ENCODE measurements at regions not wholly inside any gene's neighbourhood (a gene's known extent, or its start where the extent isn't known, plus 50 kb on each side); places are given as distances from the start of the nearest gene placed in this dataset.
A peak's percentile ranks its signal among the peaks of the same experiment; 100 is the strongest.
"Not testable (repeated sequence)": the region's sequence is repeated elsewhere in the genome, so short reads cannot be mapped to it uniquely, and the experiment has no call there.

- no peak for DNase-seq (ENCODE audit: low read depth)
Observed at GRCh38 chr15:62857411-62857853, 185.1 kb upstream of the TPM1 start.

GRCh38 chr15:62858343-62858742 is 184.2 kb upstream of the TPM1 start:
- no peak for DNase-seq (ENCODE audit: low read depth)

DNA sequence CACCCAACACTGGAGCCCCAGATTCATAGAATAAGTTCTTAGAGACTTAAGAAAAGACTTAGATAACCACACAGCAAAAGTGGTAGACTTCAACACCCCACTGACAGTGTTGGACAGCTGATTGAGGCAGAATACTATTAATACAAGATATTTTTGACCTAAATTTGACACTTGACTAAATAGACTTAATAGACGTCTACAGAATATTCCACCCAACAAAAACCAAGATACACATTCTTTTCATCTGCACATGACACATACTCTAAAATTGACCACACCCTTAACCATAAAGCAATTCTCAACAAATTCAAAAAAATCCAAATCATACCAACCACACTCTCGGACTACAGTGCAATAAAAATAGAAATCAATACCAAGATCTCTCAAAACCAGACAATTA is 179.8 kb upstream of the TPM1 start:
- no peak for DNase-seq (ENCODE audit: low read depth)

- no peak for DNase-seq (ENCODE audit: low read depth)
Observed at GRCh38 chr15:62866366-62866765, 176.2 kb upstream of the TPM1 start.

DNA sequence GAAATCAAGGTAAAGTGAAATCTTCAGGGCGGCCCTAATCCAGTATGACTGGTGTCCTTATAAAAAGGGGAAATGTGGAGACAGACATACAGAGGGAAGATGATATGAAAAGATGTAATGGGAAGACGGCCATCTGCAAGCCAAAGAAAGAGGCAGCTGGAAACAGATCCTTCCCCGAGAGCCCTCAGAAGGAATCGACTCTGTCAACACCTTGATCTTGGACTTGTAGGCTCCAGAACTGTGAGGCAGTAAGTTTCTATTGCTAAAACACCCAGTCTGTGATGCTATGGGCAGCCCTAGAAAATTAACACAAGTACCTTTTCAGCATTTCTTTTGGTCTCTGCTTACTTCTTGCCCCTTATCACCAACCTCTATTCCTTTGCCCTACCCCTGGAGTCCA is 174.7 kb upstream of the TPM1 start:
- no peak for DNase-seq (ENCODE audit: low read depth)

DNA sequence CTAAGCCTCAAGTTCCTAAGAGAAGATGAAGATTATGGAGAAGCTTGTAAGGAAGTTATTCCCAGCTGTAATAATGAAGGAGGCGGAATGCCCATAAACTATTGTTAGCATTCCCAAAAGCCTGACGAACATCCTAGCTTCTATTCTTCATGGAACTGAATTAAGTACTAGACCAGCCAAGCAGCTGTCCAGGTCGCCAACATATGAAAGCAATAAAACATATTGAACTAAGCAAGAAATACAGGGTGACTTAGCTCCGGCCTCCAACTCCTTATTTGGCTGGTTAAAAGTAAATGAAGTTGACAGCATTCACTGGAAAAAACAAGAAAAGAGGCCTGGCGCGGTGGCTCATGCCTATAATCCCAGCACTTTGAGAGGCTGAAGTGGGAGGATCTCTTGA is 174.0 kb upstream of the TPM1 start:
- no peak for DNase-seq (ENCODE audit: low read depth)

- no peak for DNase-seq (ENCODE audit: low read depth)
Observed at GRCh38 chr15:62869116-62869515, 173.4 kb upstream of the TPM1 start.

GRCh38 chr15:62870216-62870615 is 172.3 kb upstream of the TPM1 start:
- no peak for DNase-seq (ENCODE audit: low read depth)

GRCh38 chr15:62870701-62871100 is 171.8 kb upstream of the TPM1 start:
- not testable (repeated sequence) for DNase-seq (ENCODE audit: low read depth)

DNA sequence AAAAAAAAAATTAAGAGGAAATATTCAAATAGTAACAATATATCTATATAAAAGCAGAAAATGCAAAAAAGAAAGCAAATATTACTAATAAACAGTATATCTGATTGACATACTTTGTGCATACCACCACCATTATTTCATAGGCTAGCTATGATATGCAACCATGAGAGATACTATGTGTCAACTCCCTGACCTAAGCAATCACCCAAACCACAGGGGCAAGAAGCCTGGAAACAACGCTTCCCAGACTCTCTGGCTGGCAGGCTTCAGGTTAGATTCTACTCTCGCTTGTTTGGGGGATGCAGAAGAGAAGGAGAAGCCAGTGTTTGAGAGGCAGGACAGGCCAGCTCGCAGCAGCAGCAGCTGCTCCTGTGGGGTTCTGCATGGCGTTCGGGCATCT is 169.3 kb upstream of the TPM1 start:
- DNase-seq (ENCODE audit: low read depth) = no peak

GRCh38 chr15:62874064-62874463 is 168.5 kb upstream of the TPM1 start:
- DNase-seq (ENCODE audit: low read depth) = no peak

DNA sequence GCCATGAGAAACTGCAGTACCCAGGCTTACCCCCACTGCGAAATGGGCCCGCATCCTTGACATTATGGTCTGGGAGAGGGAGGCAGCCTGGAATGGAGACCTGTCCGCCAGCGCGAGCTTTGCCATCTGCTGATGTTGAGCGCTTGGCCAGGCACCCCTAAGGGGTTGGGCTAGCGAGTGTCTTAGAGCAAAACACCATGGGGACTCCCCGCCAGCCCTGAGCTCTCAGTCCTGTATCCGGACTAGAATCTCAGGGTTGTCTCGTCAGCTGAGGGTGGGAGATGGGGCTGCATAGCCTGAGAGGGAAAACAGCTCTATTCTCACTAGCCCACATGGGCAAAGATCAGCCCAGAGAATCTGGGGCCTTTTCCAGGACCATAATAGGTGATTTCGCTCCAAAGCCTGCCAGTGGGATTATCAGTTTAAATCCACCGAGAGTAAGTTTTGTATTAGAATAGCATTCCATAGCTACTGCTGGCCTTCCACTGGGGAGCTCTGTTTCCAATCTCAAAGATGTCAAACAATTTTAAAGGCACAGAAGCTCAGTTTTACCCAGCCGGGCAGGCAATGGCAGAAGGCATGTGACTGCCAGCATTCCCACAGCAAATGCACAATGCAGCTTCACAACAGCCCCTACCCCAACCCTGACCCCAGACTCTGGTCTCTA is 167.5 kb upstream of the TPM1 start:
- no peak for DNase-seq (ENCODE audit: low read depth)

GRCh38 chr15:62875626-62876021 is 166.9 kb upstream of the TPM1 start:
- no peak for DNase-seq (ENCODE audit: low read depth)

DNA sequence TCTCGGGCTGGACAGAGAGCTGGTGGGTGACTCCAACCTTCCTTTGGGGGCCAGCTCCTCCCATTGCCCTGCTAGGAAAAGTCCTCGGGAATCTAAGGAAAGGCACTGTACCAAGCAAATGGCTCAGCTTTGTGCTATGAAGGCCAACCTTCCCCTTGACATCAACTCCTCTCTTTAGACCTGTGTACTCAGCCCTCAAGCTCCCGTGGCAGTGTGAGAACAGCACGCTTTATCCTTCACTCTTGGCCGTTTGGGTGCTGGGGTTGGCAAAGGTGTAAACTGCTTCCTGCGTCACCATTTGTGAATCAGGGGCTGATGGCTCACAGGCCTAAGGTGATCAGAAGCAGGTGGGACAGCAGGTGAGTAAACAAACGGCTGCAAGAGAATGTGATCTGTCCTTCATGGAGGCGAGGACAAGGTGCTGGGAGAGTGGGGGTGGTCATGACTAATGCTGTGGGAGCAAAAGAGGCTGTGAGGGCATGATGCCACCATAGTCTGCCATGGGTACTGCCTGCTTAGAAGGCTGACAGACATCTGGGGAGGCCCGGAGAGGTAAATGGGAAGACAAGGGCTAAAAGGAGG is 165.2 kb upstream of the TPM1 start:
- no peak for DNase-seq (ENCODE audit: low read depth)

GRCh38 chr15:62878070-62878469 is 164.5 kb upstream of the TPM1 start:
- no peak for DNase-seq (ENCODE audit: low read depth)

- DNase-seq (ENCODE audit: low read depth) = no peak
Observed at GRCh38 chr15:62879770-62880169, 162.8 kb upstream of the TPM1 start.

DNA sequence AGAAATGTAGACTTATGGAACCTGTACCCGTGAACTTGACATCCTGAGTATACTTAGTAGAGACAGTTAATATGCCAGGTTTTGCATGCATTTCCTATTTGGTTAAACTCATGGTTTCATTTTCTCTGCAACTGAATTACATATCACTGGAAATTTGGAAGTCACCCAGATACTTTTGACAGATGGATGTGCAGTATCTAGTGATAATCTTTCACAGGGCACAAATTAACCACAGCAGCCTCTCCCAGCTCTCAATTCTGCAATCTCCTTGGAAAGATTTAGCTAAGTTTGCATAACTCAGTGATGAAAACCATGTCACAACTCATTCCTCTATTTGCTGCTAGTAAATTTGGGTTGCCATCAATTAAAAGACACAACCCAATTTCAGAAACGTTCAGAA is 162.3 kb upstream of the TPM1 start:
- DNase-seq (ENCODE audit: low read depth) = peak; percentile 26

DNA sequence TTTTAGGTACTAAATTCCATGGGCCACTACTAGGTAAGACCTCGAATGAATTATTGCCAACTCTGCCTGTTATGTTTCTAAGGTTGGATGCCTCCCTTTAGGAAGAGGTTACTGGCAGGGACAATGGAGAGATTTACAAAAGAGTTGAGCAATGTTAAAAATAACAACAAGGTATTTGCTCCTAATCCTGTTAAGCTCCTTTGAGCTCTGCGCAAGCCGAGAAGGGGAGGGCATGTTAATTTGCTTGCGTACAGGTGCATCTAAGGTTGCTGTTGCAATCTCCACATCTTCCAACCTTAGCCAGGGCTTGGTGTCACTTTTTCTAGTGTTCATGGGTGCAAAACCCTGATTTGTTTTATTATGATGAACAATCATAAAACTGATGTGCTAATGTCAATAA is 161.5 kb upstream of the TPM1 start:
- DNase-seq (ENCODE audit: low read depth) = no peak

DNA sequence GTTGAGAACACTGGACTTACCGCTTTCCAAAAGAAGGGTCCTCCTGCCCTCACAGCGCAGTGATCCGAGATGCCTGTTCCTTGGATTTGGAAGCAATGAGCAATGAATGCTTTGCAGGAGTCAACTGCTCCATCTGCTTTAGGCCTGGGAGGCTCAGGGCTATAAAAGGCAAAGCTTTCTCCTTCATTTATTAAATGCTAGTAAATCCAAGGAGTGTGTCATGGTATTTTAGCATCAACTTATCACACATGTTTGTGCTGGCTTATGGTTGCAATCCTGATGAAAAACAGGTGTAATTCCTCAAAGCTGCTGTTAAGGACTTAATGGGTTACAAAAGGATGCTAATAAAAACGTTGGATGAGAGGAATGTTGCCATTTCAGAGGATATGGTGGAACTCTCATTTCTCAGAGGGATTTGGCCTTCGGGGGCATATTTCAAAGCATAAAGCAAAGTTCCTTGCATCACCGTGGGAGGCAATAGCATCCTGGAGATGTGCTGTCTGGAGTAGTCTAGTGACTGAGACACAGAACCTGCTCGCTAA is 158.5 kb upstream of the TPM1 start:
- DNase-seq (ENCODE audit: low read depth) = no peak

DNA sequence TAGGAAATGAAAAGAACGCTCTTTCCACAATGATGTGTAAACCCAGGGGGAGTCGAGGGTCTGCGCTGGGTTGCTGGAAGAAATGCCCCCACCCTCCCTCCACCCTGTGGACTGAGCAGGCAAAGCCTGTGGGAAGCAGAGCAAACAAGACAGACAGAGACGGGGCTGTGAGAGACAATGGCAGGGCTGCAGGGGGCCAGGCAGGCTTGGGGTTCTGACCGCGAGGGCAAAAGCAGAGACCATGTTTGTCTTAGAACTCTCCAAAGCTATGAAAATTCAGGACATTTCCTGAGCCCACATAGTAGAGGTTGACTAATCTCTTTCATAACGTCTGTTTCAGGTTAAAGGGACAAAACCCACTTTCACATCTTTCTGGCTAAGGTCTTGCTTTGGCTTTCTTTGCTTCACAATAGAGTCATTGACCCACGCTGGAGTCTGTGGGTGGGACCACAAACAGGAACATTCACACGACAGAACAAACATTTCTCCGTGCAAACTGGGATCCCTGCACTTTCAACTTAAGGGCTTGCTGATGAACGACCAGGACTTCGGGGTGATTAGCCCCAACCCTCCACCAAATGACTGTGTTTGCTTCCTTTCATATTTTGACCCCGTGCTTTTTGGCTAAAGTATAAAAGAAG is 156.0 kb upstream of the TPM1 start:
- no peak for DNase-seq (ENCODE audit: low read depth)

- no peak for DNase-seq (ENCODE audit: low read depth)
Observed at GRCh38 chr15:62887113-62887570, 155.4 kb upstream of the TPM1 start.

- no peak for DNase-seq (ENCODE audit: low read depth)
Observed at GRCh38 chr15:62888623-62889022, 153.9 kb upstream of the TPM1 start.

- no peak for DNase-seq (ENCODE audit: low read depth)
Observed at GRCh38 chr15:62889141-62889661, 153.3 kb upstream of the TPM1 start.

All from stromal cell of bone marrow (primary cell).